OCI-LY1 (cell line): ENCODE measurements at regions not wholly inside any gene's neighbourhood (a gene's known extent, or its start where the extent isn't known, plus 50 kb on each side); places are given as distances from the start of the nearest gene placed in this dataset.
"Not testable (repeated sequence)": the region's sequence is repeated elsewhere in the genome, so short reads cannot be mapped to it uniquely, and the experiment has no call there.

Experiments
- H2AFZ ChIP-seq: fragments of 200-600 bp; sonication (generic), shearing (Covaris generic); 2 replicates; pipeline ENCODE4 v1.6.0; 2014; ENCODE audit warnings: antibody characterized with exemption, mild to moderate bottlenecking, low read length
- H3F3A ChIP-seq: fragments of 200-600 bp; sonication (generic), shearing (Covaris generic); 2 replicates; pipeline ENCODE4 v1.6.0; 2014; ENCODE audit warnings: mild to moderate bottlenecking, antibody characterized with exemption, low read length, moderate library complexity; ENCODE audit not compliant: insufficient read depth
- H3K27ac ChIP-seq: fragments of 200-600 bp; sonication (generic); 2 replicates; pipeline ENCODE4 v1.5.1; 2014; ENCODE audit warnings: low read length, mixed run types, mild to moderate bottlenecking, low read depth; ENCODE audit not compliant: poor library complexity, severe bottlenecking
- H3K27me3 ChIP-seq: fragments of 200-600 bp; sonication (generic); 2 replicates; pipeline ENCODE4 v1.6.0; 2014; ENCODE audit warnings: antibody characterized with exemption, mild to moderate bottlenecking, low read length, moderate library complexity; ENCODE audit not compliant: insufficient read depth
- H3K36me3 ChIP-seq: fragments of 200-600 bp; sonication (generic); 2 replicates; pipeline ENCODE4 v1.6.1; 2014; ENCODE audit warnings: mild to moderate bottlenecking, antibody characterized with exemption, low read length, moderate library complexity, mixed read lengths; ENCODE audit not compliant: insufficient read depth
- H3K4me1 ChIP-seq: fragments of 200-600 bp; sonication (generic); 2 replicates; pipeline ENCODE4 v1.5.1; 2014; ENCODE audit warnings: mild to moderate bottlenecking, low read length, moderate library complexity; ENCODE audit not compliant: insufficient read depth, severe bottlenecking
- H3K4me2 ChIP-seq: fragments of 200-600 bp; sonication (generic), shearing (Covaris generic); 2 replicates; pipeline ENCODE4 v1.6.1; 2014; ENCODE audit warnings: low read length
- H3K4me3 ChIP-seq: fragments of 200-600 bp; sonication (generic); 2 replicates; pipeline ENCODE4 v1.5.1; 2014; ENCODE audit warnings: low read length, low read depth, mild to moderate bottlenecking, mixed read lengths; ENCODE audit not compliant: poor library complexity, severe bottlenecking
- H3K79me2 ChIP-seq: fragments of 200-600 bp; shearing (Covaris generic); 2 replicates; pipeline ENCODE4 v1.6.1; 2016; ENCODE audit warnings: mixed run types, low read length, mixed read lengths; ENCODE audit not compliant: insufficient read depth
- H3K9ac ChIP-seq: fragments of 200-600 bp; sonication (generic), shearing (Covaris generic); 2 replicates; pipeline ENCODE4 v1.6.1; 2014; ENCODE audit warnings: mild to moderate bottlenecking, low read length, mixed read lengths
- H3K9me2 ChIP-seq: fragments of 200-600 bp; sonication (generic), shearing (Covaris generic); 2 replicates; pipeline ENCODE4 v1.6.1; 2014; ENCODE audit warnings: low read depth, mild to moderate bottlenecking, low read length, mixed read lengths
- H3K9me3 ChIP-seq: fragments of 200-600 bp; shearing (Covaris generic); 2 replicates; pipeline ENCODE4 v1.6.1; 2014; ENCODE audit warnings: low read length, mixed read lengths
- H4K20me1 ChIP-seq: fragments of 200-600 bp; sonication (generic), shearing (Covaris generic); 2 replicates; pipeline ENCODE4 v1.6.0; 2016; ENCODE audit warnings: mild to moderate bottlenecking, low read length; ENCODE audit not compliant: insufficient read depth
- EZH2 ChIP-seq: fragments of 200-600 bp; sonication (generic), shearing (Covaris generic); IDR thresholded peaks from 2 replicates; pipeline ENCODE4 v1.8.0; 2017; ENCODE audit warnings: borderline replicate concordance, mixed run types, mild to moderate bottlenecking, antibody characterized with exemption, low read length, moderate library complexity, mixed read lengths
- TF ChIP-seq, protein P1 (sequence below): fragments of 200-600 bp; sonication (generic), shearing (Covaris generic); IDR thresholded peaks from 2 replicates; pipeline ENCODE4 v1.5.1; 2017; ENCODE audit warnings: mild to moderate bottlenecking, antibody characterized with exemption, low read length, moderate library complexity, mixed read lengths

DNA sequence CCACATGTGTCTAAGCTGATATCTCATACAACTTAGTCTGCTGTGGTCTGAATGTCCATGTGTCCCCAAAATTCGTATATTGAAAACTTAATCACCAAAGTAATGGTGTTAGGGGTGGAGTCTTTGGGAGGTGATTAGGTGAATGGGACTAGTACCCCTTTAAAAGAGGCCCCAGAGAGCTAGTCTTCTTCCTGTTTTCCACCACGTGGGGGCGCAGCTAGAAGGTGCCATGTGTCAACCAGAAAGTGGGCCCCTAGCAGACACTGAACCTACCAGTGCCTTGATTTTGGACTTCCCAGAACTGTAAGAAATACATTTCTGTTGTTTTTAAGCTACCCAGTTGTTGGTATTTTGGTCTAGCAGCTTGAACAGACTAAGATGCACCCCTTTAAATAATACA, 86.6 kb downstream of the ASB1 start:
- H3K9me3 ChIP-seq: no peaks in the 10 kb centered on the region
- TF ChIP-seq, protein P1, sequence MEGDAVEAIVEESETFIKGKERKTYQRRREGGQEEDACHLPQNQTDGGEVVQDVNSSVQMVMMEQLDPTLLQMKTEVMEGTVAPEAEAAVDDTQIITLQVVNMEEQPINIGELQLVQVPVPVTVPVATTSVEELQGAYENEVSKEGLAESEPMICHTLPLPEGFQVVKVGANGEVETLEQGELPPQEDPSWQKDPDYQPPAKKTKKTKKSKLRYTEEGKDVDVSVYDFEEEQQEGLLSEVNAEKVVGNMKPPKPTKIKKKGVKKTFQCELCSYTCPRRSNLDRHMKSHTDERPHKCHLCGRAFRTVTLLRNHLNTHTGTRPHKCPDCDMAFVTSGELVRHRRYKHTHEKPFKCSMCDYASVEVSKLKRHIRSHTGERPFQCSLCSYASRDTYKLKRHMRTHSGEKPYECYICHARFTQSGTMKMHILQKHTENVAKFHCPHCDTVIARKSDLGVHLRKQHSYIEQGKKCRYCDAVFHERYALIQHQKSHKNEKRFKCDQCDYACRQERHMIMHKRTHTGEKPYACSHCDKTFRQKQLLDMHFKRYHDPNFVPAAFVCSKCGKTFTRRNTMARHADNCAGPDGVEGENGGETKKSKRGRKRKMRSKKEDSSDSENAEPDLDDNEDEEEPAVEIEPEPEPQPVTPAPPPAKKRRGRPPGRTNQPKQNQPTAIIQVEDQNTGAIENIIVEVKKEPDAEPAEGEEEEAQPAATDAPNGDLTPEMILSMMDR: peak; percentile 79
- TF ChIP-seq EZH2: no peak
- no peaks in the 10 kb centered on the region for H4K20me1 ChIP-seq
- H3K4me1 ChIP-seq: no peaks in the 10 kb centered on the region
- no peaks in the 10 kb centered on the region for H3K79me2 ChIP-seq
- H3K36me3 ChIP-seq: no peaks in the 10 kb centered on the region
- H3K4me2 ChIP-seq: no peak overlapping the region
- no peaks in the 10 kb centered on the region for H3K9me2 ChIP-seq
- H3K9ac ChIP-seq: no peak overlapping the region
- no peaks in the 10 kb centered on the region for H3K27me3 ChIP-seq
- H2AFZ ChIP-seq: no peak overlapping the region
- no peak overlapping the region for H3K4me3 ChIP-seq
- no peak overlapping the region for H3K27ac ChIP-seq
- no peaks in the 10 kb centered on the region for H3F3A ChIP-seq

DNA sequence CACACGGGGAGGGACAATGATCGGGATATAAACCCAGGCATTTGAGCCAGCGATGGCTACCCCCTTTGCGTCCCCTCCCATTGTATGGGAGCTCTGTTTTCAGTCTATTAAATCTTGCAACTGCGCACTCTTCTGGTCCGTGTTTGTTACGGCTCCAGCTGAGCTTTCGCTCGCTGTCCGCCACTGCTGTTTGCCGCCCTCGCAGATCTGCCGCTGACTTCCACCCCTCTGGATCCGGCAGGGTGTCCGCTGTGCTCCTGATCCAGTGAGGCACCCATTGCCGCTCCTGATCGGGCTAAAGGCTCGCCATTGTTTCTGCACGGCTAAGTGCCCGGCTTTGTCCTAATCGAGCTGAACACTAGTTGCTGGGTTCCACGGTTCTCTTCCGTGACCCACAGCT, 87.3 kb downstream of the ASB1 start:
- not testable (repeated sequence) for H3K4me3 ChIP-seq, H4K20me1 ChIP-seq, H3K79me2 ChIP-seq, H3F3A ChIP-seq, H3K9me2 ChIP-seq, H3K36me3 ChIP-seq, H3K27ac ChIP-seq, H3K27me3 ChIP-seq, H3K9ac ChIP-seq, H3K4me1 ChIP-seq, H3K9me3 ChIP-seq, H2AFZ ChIP-seq, H3K4me2 ChIP-seq

DNA sequence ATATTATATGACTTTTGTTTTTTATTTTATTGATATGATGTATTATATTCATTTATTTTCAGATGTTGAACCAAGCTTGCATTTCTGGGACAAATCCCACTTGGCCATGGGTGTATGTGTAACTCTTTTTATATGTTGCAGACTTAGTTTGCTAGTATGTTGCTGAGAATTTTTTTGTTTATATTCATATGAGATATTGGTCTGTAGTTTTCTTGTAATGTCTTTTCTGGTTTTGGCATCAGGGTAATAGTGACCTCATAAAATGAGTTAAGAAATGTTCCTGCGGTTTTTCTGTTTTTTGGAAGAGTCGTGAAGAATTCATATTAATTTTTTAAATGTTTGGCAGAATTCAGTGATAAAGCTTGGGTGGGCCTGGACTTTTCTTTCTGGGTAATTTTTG, 88.7 kb downstream of the ASB1 start:
- H3K4me2 ChIP-seq: no peak overlapping the region
- no peaks in the 10 kb centered on the region for H3F3A ChIP-seq

DNA sequence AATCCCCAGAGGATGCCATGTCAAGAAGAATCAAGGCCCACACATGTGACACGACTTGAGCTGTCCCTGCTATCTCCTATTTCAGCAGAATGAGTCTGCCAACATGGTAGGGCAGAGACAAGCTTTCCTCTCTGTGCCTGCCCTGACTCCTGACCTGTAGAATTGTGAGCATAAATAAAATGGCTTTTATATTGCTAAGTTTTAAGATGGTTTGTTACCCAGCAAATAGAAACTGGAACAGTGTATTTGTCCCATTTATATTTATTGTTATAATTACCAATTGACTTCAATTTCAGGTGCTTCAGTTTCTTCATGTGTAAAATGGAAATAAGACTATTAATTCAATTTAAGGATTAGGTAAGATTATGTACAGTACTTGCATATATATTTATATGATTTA, 90.5 kb downstream of the ASB1 start:
- Histone ChIP-seq H3K27me3 (no peaks in the 10 kb centered on the region; the same call in 1 of the 2 replicates), H3K36me3 (no peaks in the 10 kb centered on the region), H2AFZ (no peak overlapping the region), H4K20me1 (no peaks in the 10 kb centered on the region), H3K4me2 (no peak overlapping the region), H3K9ac (no peak overlapping the region), H3K4me3 (no peak overlapping the region), H3F3A (no peaks in the 10 kb centered on the region), H3K79me2 (no peaks in the 10 kb centered on the region), H3K4me1 (no peaks in the 10 kb centered on the region), H3K9me3 (no peaks in the 10 kb centered on the region), H3K27ac (no peak overlapping the region), H3K9me2 (no peaks in the 10 kb centered on the region)
- no peak for TF ChIP-seq EZH2
- TF ChIP-seq, protein P1: no peak

More for the DNA sequence above, 88.7 kb downstream of the ASB1 start:
- Histone ChIP-seq H3K9me2 (no peaks in the 10 kb centered on the region), H3K27ac (no peak overlapping the region), H3K9ac (no peak overlapping the region), H3K36me3 (no peaks in the 10 kb centered on the region), H3K4me3 (no peak overlapping the region), H3K9me3 (no peaks in the 10 kb centered on the region), H3K79me2 (no peaks in the 10 kb centered on the region), H3K4me1 (no peaks in the 10 kb centered on the region), H2AFZ (no peak overlapping the region), H3K27me3 (no peaks in the 10 kb centered on the region), H4K20me1 (no peaks in the 10 kb centered on the region)
- TF ChIP-seq EZH2: no peak
- TF ChIP-seq, protein P1: no peak
